ENCODE measurements at regions not wholly inside any gene's neighbourhood (a gene's known extent, or its start where the extent isn't known, plus 50 kb on each side); places are given as distances from the start of the nearest gene placed in this dataset.

DNA sequence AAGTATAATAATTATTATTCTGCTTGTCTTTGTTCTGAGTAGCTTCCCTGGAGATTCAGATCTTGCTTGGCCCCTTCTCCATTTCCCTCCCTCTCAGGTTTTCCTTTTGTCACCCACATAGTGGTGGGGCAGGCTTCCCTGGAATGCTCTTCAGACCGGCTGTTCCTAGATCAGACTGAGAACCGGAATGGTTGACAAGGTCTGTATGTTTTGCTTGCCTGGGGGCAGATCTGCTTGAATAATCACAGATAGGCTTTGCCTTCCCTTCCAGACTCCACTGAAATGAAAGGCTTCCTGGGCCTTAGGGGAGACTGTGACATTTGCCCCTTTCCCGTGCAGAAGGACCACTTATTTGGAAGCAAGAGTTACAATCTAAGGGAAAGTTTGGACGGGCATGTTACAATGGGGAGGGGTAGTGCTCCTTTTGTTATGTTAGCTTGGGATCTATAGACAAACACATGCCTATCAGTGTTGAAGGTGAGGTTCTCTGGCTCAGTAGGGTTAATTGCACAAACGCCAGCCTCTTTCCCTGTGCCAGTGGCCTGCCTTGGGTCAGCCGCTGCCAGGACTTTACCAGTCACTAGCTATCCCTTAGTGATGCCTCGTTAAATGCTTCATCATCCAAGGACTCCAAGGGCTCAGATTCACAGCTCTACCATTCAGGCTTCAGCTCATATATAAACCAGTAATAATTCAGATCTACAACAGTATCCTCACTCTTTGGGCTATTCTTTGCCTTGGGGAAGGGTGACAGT is 178.6 kb downstream of the SNAPC1 start:
- intact Hi-C loops (cut with micrococcal nuclease) = no loop called here

DNA sequence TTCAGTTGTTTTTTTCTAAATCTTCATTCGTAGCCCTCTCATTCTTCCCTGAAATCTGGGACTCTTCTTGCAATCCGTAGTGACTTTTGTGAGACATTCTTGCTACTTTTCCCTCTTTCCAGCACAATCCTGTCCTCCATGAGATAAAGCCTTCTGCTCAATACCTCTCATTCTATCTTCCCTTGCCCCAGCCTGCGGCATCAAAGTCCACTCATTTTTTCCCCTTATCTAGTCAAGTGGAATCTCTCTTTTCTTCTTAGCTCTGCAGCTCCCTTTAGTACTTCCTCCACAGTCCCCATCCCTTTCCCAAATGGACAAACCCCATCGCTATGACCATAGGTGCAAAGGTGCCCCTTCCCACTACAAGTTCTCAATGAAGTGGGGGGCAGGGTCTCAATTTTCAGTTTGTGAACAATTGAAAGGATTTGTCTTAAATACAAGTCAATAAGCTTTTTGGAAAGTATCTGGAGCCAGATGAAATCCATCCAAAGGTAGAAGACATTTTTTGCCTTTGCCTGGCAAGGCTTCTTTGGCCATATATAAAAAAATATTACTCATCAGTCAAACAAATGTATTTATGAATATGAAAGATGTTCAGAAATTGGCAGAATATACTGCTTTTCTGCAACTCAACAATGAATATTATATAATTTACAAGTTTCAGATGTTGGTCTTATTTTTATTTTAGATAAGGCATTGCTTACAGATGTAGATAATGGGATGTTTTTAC is 179.4 kb downstream of the SNAPC1 start:
- intact Hi-C loops (cut with micrococcal nuclease) = no loop called here

DNA sequence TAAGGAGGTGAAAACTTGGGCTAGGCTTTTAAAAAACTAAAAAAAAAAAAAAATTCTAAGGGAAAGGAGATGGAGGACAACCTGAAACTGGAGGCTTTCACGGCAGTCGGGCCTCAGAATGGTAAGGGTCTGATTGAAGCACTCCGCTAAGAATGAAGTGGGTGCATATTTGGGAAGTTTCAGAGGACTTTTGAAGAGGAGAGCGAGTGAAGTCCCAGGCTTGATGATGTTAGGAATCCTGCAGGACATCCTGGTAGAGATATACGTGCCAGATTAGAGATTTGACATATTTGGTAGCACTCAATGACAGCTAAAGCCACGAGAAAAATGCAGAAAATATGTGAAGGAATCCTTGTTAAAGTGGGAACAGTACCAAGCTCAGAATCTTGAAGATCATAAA is 186.2 kb downstream of the SNAPC1 start:
- intact Hi-C loops (cut with micrococcal nuclease) = no loop called here

DNA sequence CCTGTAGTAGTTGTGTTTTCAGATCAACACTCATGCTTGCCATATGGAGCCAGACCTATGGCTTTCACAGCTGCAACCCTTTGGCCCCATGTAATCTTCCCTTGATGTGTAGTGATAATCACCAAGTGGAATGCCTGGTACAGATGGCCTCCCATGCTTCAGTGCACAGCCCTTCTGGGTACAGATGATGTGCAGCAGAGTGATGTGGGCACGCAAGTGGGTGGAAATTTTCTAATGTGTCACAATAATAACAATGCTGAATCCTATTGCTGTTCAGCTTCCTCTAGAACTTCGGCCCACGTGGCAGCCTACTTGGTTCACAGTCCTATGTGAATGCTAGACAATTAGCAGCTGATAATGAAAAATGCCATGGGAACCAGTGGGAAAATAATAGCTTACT is 188.1 kb downstream of the SNAPC1 start:
- intact Hi-C loops (cut with micrococcal nuclease) = no loop called here

DNA sequence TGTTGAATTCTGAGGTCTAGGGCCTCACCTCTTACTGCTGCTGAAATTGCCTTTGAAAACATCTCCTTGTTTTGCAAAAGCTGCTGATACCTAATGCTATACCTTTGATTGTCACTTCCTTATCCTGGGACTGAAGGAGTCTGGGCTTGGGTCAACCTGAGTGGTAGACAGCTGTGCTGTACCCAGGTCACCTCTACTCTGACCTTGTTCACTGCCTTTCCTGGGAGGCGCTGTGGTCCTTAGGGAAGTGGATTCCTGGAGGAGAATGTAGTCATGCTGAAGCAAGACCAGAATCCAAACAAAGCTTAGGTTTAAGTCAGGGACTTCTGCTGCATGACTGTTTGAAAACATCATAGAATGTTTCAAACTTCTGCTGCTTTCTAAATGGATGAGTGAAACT is 191.4 kb downstream of the SNAPC1 start:
- intact Hi-C loops (cut with micrococcal nuclease) = no loop called here

DNA sequence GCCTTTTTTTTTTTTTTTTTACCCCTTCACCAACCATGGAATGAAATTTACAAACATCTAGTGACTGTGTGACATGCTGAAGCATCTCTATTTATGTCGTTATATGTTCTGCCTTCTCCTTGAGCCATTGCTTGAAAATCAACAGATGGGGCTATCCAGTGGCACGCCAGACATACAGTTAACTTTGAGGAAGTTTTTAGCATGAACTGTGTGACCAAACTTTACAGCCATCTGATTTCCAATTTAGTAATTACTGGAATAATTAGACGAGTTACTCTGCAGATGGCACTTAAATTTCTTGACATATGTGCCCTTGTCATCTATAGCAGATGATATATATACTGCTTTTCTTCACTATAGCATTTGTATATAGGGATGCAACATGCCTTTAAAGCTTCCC is 192.1 kb downstream of the SNAPC1 start:
- intact Hi-C loops (cut with micrococcal nuclease) = no loop called here

DNA sequence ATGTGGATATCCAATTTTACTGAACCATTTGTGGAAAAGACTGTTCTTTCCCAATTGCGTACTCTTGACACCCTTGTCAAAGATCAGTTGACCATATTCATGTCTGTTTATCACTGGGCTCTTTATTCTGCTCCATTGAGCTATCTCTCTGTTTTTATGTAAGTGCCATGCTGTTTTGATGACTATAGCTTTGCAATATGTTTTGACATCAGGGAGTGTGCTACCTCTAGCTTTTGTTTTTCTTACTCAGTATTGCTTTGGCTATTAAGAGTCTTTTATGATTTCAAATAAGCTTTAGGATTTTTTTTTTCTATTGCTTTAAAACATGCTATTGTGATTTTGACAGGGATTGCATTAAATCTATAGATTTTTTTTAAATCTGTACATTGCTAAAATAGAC is 194.3 kb downstream of the SNAPC1 start:
- intact Hi-C loops (cut with micrococcal nuclease) = no loop called here

DNA sequence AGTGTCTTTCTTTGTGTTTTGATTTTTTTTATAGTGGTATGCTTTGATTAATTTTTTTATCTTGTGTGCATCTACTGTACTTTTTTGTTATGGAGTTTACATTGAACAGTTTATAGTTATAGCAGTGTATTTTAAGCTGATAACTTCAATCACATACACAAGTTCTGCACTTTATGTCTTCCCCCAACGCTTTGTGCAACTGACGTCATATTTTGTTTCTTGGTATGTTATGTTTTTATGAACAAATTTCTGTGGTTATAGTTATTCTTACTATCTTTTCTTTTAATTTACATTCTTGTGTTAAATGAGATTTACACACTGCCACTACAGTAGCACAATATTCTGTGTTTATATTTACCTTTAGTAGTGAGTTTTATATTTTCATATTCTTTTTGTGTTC is 197.1 kb downstream of the SNAPC1 start:
- intact Hi-C loops (cut with micrococcal nuclease) = no loop called here

DNA sequence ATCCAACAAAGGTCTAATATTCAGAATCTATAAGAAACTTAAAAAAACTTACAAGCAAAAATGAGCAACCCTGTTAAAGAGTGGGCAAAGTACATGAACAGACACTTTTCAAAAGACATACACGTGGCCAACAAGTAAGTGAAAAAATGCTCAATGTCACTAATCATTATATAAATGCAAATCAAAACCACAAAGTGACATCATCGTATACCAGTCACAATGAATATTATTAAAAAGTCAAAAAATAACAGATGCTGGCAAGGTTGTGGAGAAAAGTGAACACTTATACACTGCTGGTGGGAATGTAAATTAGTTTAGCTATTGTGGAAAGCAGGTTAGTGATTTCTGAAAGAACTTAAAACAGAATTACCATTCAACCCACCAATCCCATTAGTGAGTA is 199.1 kb downstream of the SNAPC1 start:
- intact Hi-C loops (cut with micrococcal nuclease) = no loop called here

DNA sequence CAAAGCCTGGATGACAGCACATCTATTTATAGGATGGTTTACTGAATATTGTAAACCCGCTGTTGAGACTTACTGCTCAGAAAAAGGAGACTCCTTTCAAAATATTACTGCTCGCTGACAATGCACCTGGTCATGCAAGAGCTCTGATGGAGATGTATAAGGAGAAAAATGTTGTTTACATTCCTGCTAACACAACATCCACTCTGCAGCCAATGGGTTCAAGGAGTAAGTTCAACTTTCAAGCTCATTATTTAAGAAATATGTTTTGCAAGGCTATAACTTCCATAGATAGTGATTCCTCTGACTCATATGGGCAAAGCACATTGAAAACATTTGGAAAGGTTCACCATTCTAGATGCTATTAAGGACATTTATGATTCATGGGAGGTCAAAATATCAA is 201.7 kb downstream of the SNAPC1 start:
- intact Hi-C loops (cut with micrococcal nuclease) = no loop called here

DNA sequence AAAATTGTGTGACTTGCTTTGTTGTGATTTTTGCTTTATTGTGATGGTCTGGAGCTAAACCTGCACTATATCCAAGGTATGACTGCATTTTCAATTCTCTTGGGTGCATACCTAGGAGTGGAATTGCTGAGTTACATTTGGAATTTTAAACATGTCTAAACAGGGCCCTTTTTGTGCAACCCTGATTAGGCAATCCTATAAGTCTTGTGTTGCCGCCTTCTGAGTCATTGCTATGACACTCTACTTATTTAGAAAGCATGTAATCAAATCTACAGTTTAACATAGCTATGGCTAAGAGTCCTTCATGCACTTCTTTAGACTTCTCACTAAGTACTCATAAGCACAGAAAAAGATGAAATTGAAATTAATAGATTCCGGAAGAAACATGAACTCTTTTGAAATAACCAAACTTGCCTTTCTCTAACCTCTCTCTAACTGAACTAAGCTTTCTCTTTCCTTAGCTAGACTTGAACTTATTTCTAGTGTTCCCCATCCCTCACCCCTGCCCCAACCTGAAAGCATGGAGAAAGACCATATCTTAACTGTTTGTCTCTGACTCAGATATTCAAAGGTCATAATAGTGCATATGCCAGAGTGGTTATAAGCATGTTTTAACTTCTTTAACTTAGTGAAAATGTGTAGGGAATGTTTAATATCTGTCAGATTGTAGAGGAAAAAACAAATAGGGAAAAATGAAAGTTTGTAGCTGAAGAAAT is 203.0 kb downstream of the SNAPC1 start:
- intact Hi-C loops (cut with micrococcal nuclease) = no loop called here

DNA sequence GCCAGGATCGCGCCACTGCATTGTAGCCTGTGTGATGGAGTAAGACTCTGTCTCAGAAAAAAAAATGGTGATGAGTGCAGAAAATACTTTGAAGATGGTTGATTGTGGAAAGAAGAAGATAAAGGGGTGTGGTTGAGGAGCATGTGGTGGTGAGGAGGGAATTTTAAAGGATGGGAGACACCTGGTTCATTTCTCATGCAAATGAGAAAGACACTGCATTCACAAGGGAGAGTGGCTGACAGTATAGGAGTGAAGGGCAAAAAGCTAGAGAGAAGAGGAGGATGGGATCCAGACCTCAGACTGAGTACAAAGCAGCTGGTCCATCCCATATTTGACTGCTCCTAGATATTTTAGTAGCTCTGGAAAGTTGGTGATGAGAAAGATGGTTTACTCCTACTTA is 206.0 kb downstream of the SNAPC1 start:
- intact Hi-C loops (cut with micrococcal nuclease) = no loop called here

DNA sequence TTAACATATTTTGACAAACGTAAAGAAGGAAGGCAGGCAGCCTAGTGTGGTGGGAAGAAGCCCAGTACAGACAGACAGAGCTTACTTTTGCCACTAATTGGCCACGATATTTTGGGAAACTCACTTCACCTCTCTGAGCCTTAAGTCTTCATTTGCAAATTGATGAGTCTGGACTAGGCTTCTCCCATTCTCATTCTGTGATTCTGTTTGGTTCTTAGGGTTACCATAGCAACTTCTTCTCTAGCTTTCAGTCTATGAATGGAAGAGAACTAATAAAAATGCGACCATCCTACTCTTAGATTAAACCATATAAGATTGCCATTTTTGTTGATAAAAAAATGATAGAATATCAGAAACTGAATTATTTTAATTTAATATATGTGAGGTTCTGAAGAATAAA is 210.5 kb downstream of the SNAPC1 start:
- intact Hi-C loops (cut with micrococcal nuclease) = no loop called here

DNA sequence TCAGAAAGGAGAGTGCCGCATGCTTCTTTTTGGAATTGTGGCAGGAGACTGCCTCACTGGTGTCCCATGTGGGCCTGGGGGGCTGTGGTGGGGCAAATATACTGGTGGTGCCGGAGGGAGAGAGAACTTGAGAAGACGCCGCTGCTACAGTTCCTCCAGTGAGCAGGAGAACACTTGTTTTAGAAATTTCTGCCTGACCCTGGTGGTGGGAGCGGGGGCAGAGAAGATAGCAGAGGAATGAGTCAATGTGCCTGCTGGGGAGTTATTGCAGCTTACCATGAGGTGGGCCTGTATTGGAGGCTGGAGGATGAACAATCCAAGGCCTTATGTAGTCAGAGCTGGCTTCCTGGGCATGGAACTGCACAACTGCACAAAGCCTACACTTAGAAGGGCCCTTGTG is 211.8 kb downstream of the SNAPC1 start:
- intact Hi-C loops (cut with micrococcal nuclease) = no loop called here

DNA sequence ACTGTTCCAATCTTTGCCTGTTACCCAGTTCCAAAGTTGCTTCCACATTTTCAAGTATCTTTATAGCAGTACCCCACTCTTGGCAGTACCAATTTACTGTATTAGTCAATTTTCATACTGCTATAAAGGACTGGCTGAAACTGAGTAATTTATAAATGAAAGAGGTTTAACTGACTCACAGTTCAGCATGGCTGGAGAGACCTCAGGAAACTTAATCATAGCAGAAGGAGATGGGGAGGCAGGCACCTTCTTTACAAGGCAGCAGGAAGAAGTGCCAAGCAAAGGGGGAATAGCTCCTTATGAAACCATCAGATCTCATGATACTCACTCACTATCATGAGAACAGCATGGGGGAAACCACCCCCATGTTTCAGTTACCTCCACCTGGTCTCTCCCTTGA is 215.0 kb downstream of the SNAPC1 start:
- intact Hi-C loops (cut with micrococcal nuclease) = no loop called here

DNA sequence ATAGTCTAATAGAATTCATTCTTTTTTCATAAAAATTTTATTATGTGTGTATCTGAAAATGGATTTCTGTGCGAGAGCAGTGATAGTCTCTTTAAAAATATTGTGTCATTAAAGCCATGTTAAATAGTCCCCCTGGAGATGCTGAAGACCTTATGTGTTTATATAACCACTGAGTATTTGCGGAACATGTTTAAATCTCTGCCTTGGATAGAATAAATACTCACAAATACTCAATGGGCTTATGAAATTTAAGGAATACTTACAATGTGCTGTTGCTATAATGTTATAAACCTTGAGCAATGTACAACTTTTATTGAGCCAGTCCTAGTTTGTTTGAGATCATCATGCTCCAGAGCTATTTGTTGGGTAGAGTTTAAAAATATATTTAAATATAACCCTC is 226.0 kb downstream of the SNAPC1 start:
- intact Hi-C loops (cut with micrococcal nuclease) = no loop called here

DNA sequence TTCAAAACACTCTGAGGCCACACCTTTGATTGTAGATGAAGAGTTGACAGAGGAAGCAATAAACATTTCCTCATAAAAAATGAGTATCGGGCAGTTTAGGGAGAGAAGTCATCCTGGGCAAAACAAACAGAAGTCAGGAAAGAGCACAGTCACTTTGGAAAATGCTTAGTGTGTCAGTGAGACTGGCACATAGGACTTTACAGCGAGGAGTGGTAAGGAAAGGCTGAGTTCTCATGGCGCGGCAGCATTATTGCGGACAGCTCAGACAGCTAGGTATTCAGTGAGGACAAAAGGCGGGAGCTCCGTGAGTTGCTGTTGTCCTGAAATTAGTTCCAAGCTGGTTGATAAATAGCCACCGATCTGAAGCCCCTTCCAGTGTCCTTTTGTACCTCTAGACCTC is 229.9 kb downstream of the SNAPC1 start:
- intact Hi-C loops (cut with micrococcal nuclease) = no loop called here

DNA sequence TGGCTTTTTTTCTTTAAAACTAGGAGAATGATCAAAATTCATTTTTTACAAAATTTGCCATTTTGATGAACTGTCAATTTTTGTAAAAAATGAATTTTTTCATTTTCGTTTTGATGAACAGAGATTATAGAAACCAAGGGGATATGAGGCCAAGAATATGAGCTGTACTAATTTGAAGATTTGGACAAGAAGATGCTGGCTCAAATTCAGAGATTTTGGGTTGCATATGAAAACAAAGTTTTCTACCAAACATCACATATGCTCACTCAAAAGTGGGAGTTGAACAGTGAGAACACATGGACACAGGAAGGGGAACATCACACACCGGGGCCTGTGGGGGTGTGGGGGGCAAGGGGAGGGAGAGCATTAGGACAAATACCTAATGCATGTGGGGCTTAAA is 230.7 kb downstream of the SNAPC1 start:
- intact Hi-C loops (cut with micrococcal nuclease) = no loop called here

DNA sequence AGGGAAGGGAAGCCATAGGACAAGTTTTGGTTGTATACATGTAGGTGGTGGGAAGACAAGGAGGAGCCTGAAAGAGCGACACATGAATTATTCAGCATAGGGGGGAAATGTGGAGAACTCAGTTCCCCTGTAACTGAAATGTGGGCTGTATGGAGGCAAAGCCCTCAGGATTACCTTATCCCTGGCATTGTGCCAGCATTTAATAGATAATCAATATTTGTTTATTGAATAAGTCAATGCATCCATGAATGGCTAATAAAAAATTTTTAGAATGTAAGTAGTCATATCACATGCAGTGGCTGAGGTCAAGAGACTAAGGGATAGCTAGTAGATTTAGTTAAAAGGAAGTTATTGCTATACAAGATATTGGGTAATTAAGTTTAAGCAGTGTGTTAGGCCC is 232.4 kb downstream of the SNAPC1 start:
- intact Hi-C loops (cut with micrococcal nuclease) = no loop called here

DNA sequence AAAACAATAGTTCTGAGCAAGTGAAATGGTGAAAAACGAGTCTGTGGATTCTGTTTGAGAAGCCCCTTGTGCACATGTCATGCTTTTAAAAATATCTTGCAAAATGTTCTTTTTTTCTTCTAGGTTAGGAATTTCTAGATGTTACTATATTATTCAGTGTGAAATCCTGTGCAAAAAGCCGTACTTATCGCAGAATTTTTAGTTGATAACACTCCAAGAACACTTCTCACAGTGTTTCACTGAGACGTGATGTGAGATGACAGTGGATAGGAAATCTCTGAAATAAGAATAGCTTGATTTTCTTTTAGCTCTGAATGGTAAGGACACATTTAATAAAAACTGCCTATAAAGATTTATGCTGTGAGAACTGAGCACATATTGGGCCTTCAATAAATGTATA is 234.5 kb downstream of the SNAPC1 start:
- intact Hi-C loops (cut with micrococcal nuclease) = no loop called here

DNA sequence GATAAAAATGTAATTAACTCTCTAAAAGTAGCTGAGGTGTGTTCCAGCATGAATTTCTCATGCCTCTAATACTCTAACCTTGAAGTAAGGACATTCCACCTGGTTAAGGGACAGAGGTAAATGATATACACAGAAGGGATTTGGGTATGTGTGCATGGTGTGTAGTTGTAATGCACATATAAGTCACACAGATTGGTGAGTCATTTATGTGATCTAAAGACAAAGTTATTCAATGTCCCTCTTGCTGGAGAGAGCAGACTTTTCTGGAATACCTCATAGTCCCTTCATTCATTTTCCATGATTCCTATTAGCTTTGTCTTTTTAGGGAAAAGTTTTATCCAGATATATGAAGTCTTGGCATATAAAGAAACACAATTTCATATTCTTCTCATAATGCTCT is 234.9 kb downstream of the SNAPC1 start:
- intact Hi-C loops (cut with micrococcal nuclease) = no loop called here

DNA sequence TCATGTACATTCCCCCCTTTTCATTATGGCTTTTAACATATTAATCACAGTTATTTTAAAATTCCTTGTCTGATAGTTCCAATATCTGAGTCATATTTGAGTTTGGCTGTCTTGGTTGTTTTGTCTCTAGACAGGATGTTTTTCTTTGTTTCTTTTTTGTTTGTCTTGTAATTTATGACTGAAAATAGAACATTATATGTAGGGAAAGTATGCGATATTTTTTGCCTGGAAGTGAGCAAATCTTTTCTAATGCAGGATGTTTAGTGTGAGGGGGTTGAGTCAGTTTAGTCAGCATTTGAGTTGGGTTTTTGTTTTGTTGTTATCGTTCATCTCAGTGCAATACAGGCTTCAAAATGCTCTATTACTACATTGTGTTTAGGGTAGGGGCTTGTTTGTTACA is 239.7 kb downstream of the SNAPC1 start:
- intact Hi-C loops (cut with micrococcal nuclease) = no loop called here

DNA sequence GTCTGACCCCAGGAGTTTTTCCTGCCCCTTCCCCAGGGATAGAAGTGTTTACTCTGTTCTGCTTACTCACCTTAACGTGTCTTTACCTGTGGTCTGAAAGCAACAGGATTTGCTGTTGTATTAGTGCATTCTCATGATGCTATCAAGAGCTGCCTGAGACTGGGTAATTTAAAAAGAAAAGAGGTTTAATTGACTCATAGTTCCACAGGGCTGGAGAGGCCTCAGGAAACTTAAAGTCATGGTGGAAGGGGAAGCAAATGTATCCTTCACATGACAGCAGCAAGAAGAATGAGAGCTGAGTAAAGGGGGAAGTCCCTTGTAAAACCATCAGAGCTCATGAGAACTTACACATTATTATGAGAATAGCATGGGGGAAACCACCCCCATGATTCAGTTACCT is 240.4 kb downstream of the SNAPC1 start:
- intact Hi-C loops (cut with micrococcal nuclease) = no loop called here
